IMR-90 (cell line): ENCODE measurements at regions not wholly inside any gene's neighbourhood (a gene's known extent, or its start where the extent isn't known, plus 50 kb on each side); places are given as distances from the start of the nearest gene placed in this dataset.

Experiments used
- CTCF ChIP-seq: conservative IDR thresholded peaks from 2 replicates; pipeline ENCODE4 v1.5.1; 2012; ENCODE audit warnings: mild to moderate bottlenecking, low read depth, low read length, improper control_type of control experiment
- FOS ChIP-seq: fragments of 150-350 bp; IDR thresholded peaks from 2 replicates; pipeline ENCODE4 v1.6.1; 2016; ENCODE audit warnings: low read depth, low read length
- MAFK ChIP-seq: IDR thresholded peaks from 2 replicates; pipeline ENCODE4 v1.6.1; 2012; ENCODE audit warnings: low read depth, low read length, improper control_type of control experiment
- MAZ ChIP-seq: IDR thresholded peaks from 2 replicates; pipeline ENCODE4 v1.6.1; 2012; ENCODE audit warnings: low read depth, mild to moderate bottlenecking, low read length, improper control_type of control experiment, moderate library complexity, borderline replicate concordance
- MXI1 ChIP-seq: IDR thresholded peaks from 2 replicates; pipeline ENCODE4 v1.6.1; 2012; ENCODE audit warnings: low read depth, mild to moderate bottlenecking, low read length, moderate library complexity, borderline replicate concordance
- POLR2A ChIP-seq: IDR thresholded peaks from 2 replicates; pipeline ENCODE4 v1.6.1; 2012; ENCODE audit warnings: mild to moderate bottlenecking, low read depth, low read length
- RAD21 ChIP-seq: IDR thresholded peaks from 2 replicates; pipeline ENCODE4 v1.6.1; 2012; ENCODE audit warnings: low read length, improper control_type of control experiment
- RCOR1 ChIP-seq: IDR thresholded peaks from 2 replicates; pipeline ENCODE4 v1.6.1; 2012; ENCODE audit warnings: mild to moderate bottlenecking, low read length, improper control_type of control experiment; ENCODE audit not compliant: insufficient replicate concordance
- SMC3 ChIP-seq: fragments of 150-350 bp; IDR thresholded peaks from 2 replicates; pipeline ENCODE4 v1.6.1; 2016; ENCODE audit warnings: low read depth, mild to moderate bottlenecking, antibody characterized with exemption, low read length, moderate library complexity
- USF2 ChIP-seq: fragments of 150-350 bp; IDR thresholded peaks from 2 replicates; pipeline ENCODE4 v1.6.1; 2017; ENCODE audit warnings: mild to moderate bottlenecking, antibody characterized with exemption, low read length, low read depth

DNA sequence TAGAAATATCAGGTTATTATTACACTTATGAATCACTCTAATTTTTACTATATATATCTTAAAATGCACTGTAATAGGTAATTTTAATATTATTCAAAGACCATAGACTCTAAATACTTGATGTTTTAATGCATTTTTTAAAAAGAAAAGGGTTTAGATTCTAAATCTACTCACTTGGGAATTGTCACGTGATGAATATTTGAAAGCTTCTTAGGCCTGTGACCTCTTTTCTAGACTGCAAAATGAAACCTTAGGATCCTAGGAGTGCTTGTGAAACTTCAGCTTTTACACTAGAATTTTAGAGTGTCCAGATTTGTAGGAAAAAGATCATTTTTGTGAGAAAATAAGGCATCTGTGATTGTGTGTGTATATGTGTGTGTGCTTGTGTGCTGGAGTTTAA lies 318.0 kb downstream of the HTR1B start:
- TF ChIP-seq CTCF (no peak), MXI1 (no peak), FOS (no peak), USF2 (no peak), POLR2A (no peak), RCOR1 (no peak), MAZ (no peak), MAFK (no peak), SMC3 (no peak), RAD21 (no peak)
